Spleen (tissue), 11 donors: ENCODE measurements at regions not wholly inside any gene's neighbourhood (a gene's known extent, or its start where the extent isn't known, plus 50 kb on each side); places are given as distances from the start of the nearest gene placed in this dataset.

Source experiments
- DNase-seq: peaks from one replicate; pipeline ENCODE4 v3.0.0-alpha.2; 2020
- H3K27ac ChIP-seq, 8 donors: fragments of 200-600 bp; sonication (generic) in 7 of 8; 1 replicate in 4 of 8; 2 replicates in 4 of 8; pipeline versions ENCODE4 v1.5.0 to v1.8.0; 2016 to 2021; ENCODE audit warnings: inconsistent platforms in 4 of 8, mild to moderate bottlenecking in 4 of 8, moderate library complexity in 1 of 8
- H3K27me3 ChIP-seq, 7 donors: fragments of 200-600 bp; sonication (generic) in 6 of 7; replicated peaks in 1 of 7; 1 replicate in 4 of 7; 2 replicates in 3 of 7; pipeline versions ENCODE4 v1.5.0 to v1.8.0; 2016 to 2021; ENCODE audit warnings: inconsistent platforms in 3 of 7, mild to moderate bottlenecking in 1 of 7
- H3K36me3 ChIP-seq, 6 donors: fragments of 200-600 bp; sonication (generic) in 5 of 6; 1 replicate in 4 of 6; 2 replicates in 2 of 6; pipeline versions ENCODE4 v1.5.0 to v1.8.0; 2016 to 2021; ENCODE audit warnings: inconsistent platforms in 2 of 6
- H3K4me1 ChIP-seq, 6 donors: fragments of 200-600 bp; sonication (generic) in 5 of 6; 1 replicate in 3 of 6; 2 replicates in 3 of 6; pipeline versions ENCODE4 v1.5.0 to v1.8.0; 2016 to 2021; ENCODE audit warnings: inconsistent platforms in 3 of 6
- H3K4me3 ChIP-seq, 8 donors: fragments of 200-600 bp; sonication (generic) in 7 of 8; 1 replicate in 4 of 8; 2 replicates in 4 of 8; pipeline versions ENCODE4 v1.5.0 to v1.8.0; 2016 to 2021; ENCODE audit warnings: inconsistent platforms in 4 of 8, mild to moderate bottlenecking in 4 of 8, moderate library complexity in 2 of 8
- H3K9me3 ChIP-seq, 8 donors: fragments of 200-600 bp; sonication (generic) in 7 of 8; 1 replicate in 4 of 8; 2 replicates in 4 of 8; pipeline versions ENCODE4 v1.5.0 to v1.8.0; 2016 to 2021; ENCODE audit warnings: inconsistent platforms in 4 of 8
- POLR2A ChIP-seq, 3 donors: fragments of 450-650 bp; IDR thresholded peaks; one replicate each; pipeline ENCODE4 v1.5.1; 2017; ENCODE audit warnings: antibody characterized with exemption in 3 of 3, mild to moderate bottlenecking in 1 of 3
- POLR2AphosphoS5 ChIP-seq, 3 donors: sonication (generic); formaldehyde crosslinking; IDR thresholded peaks; one replicate each; pipeline ENCODE4 v1.5.1; 2017; ENCODE audit warnings: antibody characterized with exemption in 3 of 3
- WGBS, 5 donors: extraction: QIAGEN DNeasy Blood & Tissue Kit in 3 of 5; methylation state at CpG; one replicate each; pipeline versions ENCODE4 v1.1.5 to v1.1.7; 2013 to 2018; 5-methylcytosine and 5-hydroxymethylcytosine counted together
- intact Hi-C: fragments of 100-400 bp; cut with DNase I; formaldehyde crosslinking; loops from one replicate; pipeline ENCODE4 v1.15.0; 2023; ENCODE audit warnings: low total_unique reads
- TF ChIP-seq, protein P1 (sequence below), 11 experiments: fragments of 200-600 bp in 7 of 11; fragments of 450-650 bp in 4 of 11; sonication (generic) in 4 of 11; IDR thresholded peaks in 8 of 11; conservative IDR thresholded peaks in 3 of 11; 1 replicate in 7 of 11; 2 replicates in 4 of 11; pipeline versions ENCODE4 v1.4.0 to v1.8.0; 2016 to 2021; ENCODE audit warnings: antibody characterized with exemption in 11 of 11, inconsistent platforms in 4 of 11, mild to moderate bottlenecking in 1 of 11
- donor health status: healthy with polysubstance abuse.
- donor health status: DM: no; HTN: no; CAD: no; lungs with moderate emphysema.
- donor health status: DM: no; HTN: no; CAD: no.
- donor health status: Bipolar disorder and iron deficiency.
- donor health status: healthy.
- donor health status: DM: no; HTN: no; CAD: no.
- donor health status: DM: yes; HTN: yes; CAD: no.

DNA sequence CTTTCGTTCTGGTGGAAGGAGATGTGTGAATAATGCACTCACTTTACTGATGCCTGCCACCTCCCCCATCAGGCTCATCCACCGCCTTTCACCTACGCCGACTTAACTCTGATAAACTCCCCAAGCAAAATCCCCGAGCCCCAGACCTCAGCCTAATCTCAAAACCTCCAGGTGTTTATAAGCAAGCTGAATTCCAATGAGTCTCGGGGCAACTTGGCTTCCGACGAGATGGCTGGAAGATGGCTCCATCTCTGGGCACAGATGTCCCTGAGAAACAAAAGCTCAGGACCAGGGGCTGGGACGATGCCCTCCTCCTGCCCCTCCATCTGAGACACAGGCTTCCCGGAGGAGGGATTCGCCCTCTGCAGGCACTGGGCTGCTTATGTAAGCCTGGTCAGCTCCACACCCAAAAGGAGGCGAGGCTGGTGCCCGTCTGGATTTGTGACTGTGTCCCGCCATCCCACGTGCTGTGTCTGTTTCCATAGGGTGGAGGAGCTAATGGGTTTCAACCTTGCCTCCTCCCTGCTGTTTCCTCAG lies 386.4 kb upstream of the TNRC6C start:
- intact Hi-C loops, result no loop called here
- peaks cover 0 to 53% (median 31%) of the 10 kb centered on the region in 7 donors for H3K27me3 ChIP-seq

DNA sequence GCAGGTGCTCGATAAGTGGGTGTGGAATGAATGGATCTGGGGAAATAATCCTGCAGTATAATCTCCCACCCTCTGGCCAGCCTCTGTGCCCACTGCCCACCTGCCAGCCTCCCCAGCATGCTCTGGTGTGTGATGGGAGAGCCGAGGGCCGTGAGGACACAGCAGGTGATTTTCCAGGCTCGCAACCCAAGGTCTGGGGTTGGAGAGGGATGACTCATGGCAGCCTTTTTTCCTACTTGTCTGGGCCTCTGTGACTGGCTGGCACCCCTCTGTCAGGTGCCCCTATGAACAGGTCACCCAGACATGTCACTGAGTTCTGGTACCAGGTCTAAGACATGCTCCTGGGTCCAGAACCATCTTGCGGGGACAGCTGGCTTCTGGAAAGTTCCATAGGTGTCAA lies 385.7 kb upstream of the TNRC6C start:
- Histone ChIP-seq H3K27me3 (peaks cover 0 to 53% (median 31%) of the 10 kb centered on the region in 7 donors), H3K4me3 (no peak overlapping the region), H3K4me1 (peaks cover 10 to 24% (median 15%) of the 10 kb centered on the region in 6 donors), H3K27ac (no peak overlapping the region), H3K36me3 (no peaks in the 10 kb centered on the region), H3K9me3 (no peaks in the 10 kb centered on the region)
- DNase-seq, result peak; percentile 45
- 89 to 100% (median 93%) methylated on average over 3 to 5 of the region's 5 CpGs for WGBS, 5 donors
- intact Hi-C loops, result no loop called here
- TF ChIP-seq, protein P1, sequence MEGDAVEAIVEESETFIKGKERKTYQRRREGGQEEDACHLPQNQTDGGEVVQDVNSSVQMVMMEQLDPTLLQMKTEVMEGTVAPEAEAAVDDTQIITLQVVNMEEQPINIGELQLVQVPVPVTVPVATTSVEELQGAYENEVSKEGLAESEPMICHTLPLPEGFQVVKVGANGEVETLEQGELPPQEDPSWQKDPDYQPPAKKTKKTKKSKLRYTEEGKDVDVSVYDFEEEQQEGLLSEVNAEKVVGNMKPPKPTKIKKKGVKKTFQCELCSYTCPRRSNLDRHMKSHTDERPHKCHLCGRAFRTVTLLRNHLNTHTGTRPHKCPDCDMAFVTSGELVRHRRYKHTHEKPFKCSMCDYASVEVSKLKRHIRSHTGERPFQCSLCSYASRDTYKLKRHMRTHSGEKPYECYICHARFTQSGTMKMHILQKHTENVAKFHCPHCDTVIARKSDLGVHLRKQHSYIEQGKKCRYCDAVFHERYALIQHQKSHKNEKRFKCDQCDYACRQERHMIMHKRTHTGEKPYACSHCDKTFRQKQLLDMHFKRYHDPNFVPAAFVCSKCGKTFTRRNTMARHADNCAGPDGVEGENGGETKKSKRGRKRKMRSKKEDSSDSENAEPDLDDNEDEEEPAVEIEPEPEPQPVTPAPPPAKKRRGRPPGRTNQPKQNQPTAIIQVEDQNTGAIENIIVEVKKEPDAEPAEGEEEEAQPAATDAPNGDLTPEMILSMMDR (IDR thresholded peaks at IDR 0.05 in 8 of 11, conservative IDR thresholded peaks at IDR 0.05 in 3 of 11), result no peak

More for the DNA sequence above, 386.4 kb upstream of the TNRC6C start:
- WGBS, 5 donors, result 14 to 27% (median 22%) methylated on average over 15 of the region's 15 CpGs
- DNase-seq, result peak; percentile 46
- H3K4me3 ChIP-seq, result peak overlapping the region in 1 of 8 donors; percentile 49
- no peaks in the 10 kb centered on the region for H3K36me3 ChIP-seq
- no peaks in the 10 kb centered on the region for H3K9me3 ChIP-seq
- peaks cover 10 to 24% (median 15%) of the 10 kb centered on the region in 6 donors for H3K4me1 ChIP-seq
- TF ChIP-seq POLR2AphosphoS5 (IDR thresholded peaks at IDR 0.05), result no peak
- TF ChIP-seq POLR2A (IDR thresholded peaks at IDR 0.05), result no peak
- TF ChIP-seq, protein P1 (IDR thresholded peaks at IDR 0.05 in 8 of 11, conservative IDR thresholded peaks at IDR 0.05 in 3 of 11), result no peak
- H3K27ac ChIP-seq, result no peak overlapping the region

DNA sequence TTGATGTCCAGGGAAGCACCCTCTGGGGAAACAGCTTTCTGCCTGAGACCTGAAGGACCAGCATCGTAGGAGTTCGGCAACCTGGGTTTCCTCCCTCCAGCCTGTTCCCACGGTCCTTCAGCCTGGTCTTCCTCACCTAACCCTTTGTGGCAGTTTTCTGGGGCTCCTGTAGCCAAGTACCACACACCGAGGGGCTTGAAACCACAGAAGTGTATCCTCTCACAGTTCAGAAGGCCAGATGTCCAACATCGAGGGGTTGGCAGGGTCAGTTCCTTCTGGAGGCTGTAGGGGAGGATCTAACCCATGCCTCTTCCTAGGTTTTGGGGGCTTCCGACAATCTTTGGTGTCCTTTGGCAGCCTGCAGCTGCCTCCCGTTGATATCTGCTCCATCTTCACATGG lies 381.0 kb upstream of the TNRC6C start:
- Histone ChIP-seq H3K27me3 (peaks cover 0 to 12% (median 3%) of the 10 kb centered on the region in 7 donors), H3K36me3 (no peaks in the 10 kb centered on the region), H3K9me3 (peaks cover 0 to 13% (median 8%) of the 10 kb centered on the region in 8 donors), H3K27ac (no peak overlapping the region), H3K4me1 (peaks cover 0 to 14% (median 0%) of the 10 kb centered on the region in 6 donors), H3K4me3 (no peak overlapping the region)
- 80 to 94% (median 92%) methylated on average over 7 of the region's 7 CpGs for WGBS, 5 donors
- intact Hi-C loops, result no loop called here
- TF ChIP-seq POLR2AphosphoS5 (IDR thresholded peaks at IDR 0.05), result no peak
- TF ChIP-seq, protein P1 (IDR thresholded peaks at IDR 0.05 in 8 of 11, conservative IDR thresholded peaks at IDR 0.05 in 3 of 11), result no peak
- TF ChIP-seq POLR2A (IDR thresholded peaks at IDR 0.05), result no peak
- DNase-seq, result peak; percentile 13

DNA sequence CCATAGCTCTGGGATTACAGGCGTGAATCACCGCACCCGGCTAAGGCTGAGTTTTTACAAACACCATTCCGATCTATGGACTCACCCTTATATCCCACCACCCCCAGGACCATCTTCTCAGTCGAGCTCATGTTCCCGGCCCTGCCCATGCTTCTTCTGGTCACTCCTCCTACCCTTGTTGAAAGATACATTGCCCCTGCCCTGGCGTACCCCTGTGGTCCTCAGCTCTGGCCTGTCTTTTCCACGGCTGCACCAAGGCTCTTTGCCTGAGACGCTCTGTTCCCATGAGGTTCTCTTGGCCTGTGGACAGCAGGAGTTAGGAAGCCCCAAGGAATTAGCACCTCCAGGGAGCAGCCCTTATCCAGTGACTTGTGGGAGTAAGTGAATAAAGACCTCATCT lies 379.4 kb upstream of the TNRC6C start:
- Histone ChIP-seq H3K36me3 (no peaks in the 10 kb centered on the region), H3K4me3 (no peak overlapping the region), H3K4me1 (peaks cover 0 to 11% (median 0%) of the 10 kb centered on the region in 6 donors), H3K27me3 (peaks cover 0 to 4% (median 0%) of the 10 kb centered on the region in 7 donors), H3K9me3 (peaks cover 0 to 13% (median 8%) of the 10 kb centered on the region in 8 donors), H3K27ac (peak overlapping the region in 1 of 8 donors; percentile 21)
- WGBS, 5 donors, result 90 to 97% (median 93%) methylated on average over 9 of the region's 9 CpGs
- TF ChIP-seq POLR2AphosphoS5 (IDR thresholded peaks at IDR 0.05), result no peak
- TF ChIP-seq, protein P1 (IDR thresholded peaks at IDR 0.05 in 8 of 11, conservative IDR thresholded peaks at IDR 0.05 in 3 of 11), result no peak
- no peak for TF ChIP-seq POLR2A (IDR thresholded peaks at IDR 0.05)
- intact Hi-C loops, result no loop called here
- peak; percentile 35 for DNase-seq
